ENCODE measurements at regions not wholly inside any gene's neighbourhood (a gene's known extent, or its start where the extent isn't known, plus 50 kb on each side); places are given as distances from the start of the nearest gene placed in this dataset.

- no peak overlapping the region for H3K27ac ChIP-seq (ENCODE audit: low read length)
- no peaks in the 10 kb centered on the region for H3K9me2 ChIP-seq (replicated peaks; ENCODE audit: insufficient read depth, low read length)
- no peaks in the 10 kb centered on the region for H3K79me2 ChIP-seq (ENCODE audit: low read length)
- H3K4me3 ChIP-seq (ENCODE audit: low read length) = no peak overlapping the region
- DNase-seq = no peak
- no peak overlapping the region for H2AFZ ChIP-seq (ENCODE audit: low read length)
- no peaks in the 10 kb centered on the region for H3K4me1 ChIP-seq (ENCODE audit: low read length)
- no peak overlapping the region for H3K4me2 ChIP-seq (ENCODE audit: low read depth, low read length)
- no peaks in the 10 kb centered on the region for H3F3A ChIP-seq (ENCODE audit: insufficient read depth, low read length)
- H3K9ac ChIP-seq (ENCODE audit: low read length) = no peak overlapping the region
- no peaks in the 10 kb centered on the region for H3K9me3 ChIP-seq (replicated peaks; ENCODE audit: insufficient read depth, low read length)
- H3K27me3 ChIP-seq (replicated peaks; ENCODE audit: insufficient read depth, low read length) = no peaks in the 10 kb centered on the region
- no peaks in the 10 kb centered on the region for H3K36me3 ChIP-seq (replicated peaks; ENCODE audit: insufficient read depth, low read length)
- no peaks in the 10 kb centered on the region for H4K20me1 ChIP-seq (ENCODE audit: insufficient read depth, low read length)
- TF ChIP-seq EZH2phosphoT487 (IDR thresholded peaks at IDR 0.05; ENCODE audit: low read length) (no peak), EZH2 (optimal IDR thresholded peaks at IDR 0.05; ENCODE audit: low read depth, low read length) (no peak), CTCF (IDR thresholded peaks at IDR 0.05; ENCODE audit: low read length) (no peak)
Measured at GRCh38 chr9:80131627-80132026, 559.9 kb downstream of the TLE4 start.

GRCh38 chr9:80127920-80128319 lies 556.2 kb downstream of the TLE4 start:
- H3K4me1 ChIP-seq (ENCODE audit: low read length) = no peaks in the 10 kb centered on the region
- no peaks in the 10 kb centered on the region for H3K9me3 ChIP-seq (replicated peaks; ENCODE audit: insufficient read depth, low read length)
- H3K27ac ChIP-seq (ENCODE audit: low read length) = no peak overlapping the region
- TF ChIP-seq EZH2phosphoT487 (IDR thresholded peaks at IDR 0.05; ENCODE audit: low read length) (no peak), EZH2 (optimal IDR thresholded peaks at IDR 0.05; ENCODE audit: low read depth, low read length) (no peak), CTCF (IDR thresholded peaks at IDR 0.05; ENCODE audit: low read length) (no peak)
- no peaks in the 10 kb centered on the region for H3F3A ChIP-seq (ENCODE audit: insufficient read depth, low read length)
- H4K20me1 ChIP-seq (ENCODE audit: insufficient read depth, low read length) = no peaks in the 10 kb centered on the region
- no peaks in the 10 kb centered on the region for H3K79me2 ChIP-seq (ENCODE audit: low read length)
- no peaks in the 10 kb centered on the region for H3K9me2 ChIP-seq (replicated peaks; ENCODE audit: insufficient read depth, low read length)
- DNase-seq = no peak
- H3K4me3 ChIP-seq (ENCODE audit: low read length) = no peak overlapping the region
- no peaks in the 10 kb centered on the region for H3K36me3 ChIP-seq (replicated peaks; ENCODE audit: insufficient read depth, low read length)
- H3K4me2 ChIP-seq (ENCODE audit: low read depth, low read length) = no peak overlapping the region
- no peak overlapping the region for H3K9ac ChIP-seq (ENCODE audit: low read length)
- H2AFZ ChIP-seq (ENCODE audit: low read length) = no peak overlapping the region
- no peaks in the 10 kb centered on the region for H3K27me3 ChIP-seq (replicated peaks; ENCODE audit: insufficient read depth, low read length)

DNA sequence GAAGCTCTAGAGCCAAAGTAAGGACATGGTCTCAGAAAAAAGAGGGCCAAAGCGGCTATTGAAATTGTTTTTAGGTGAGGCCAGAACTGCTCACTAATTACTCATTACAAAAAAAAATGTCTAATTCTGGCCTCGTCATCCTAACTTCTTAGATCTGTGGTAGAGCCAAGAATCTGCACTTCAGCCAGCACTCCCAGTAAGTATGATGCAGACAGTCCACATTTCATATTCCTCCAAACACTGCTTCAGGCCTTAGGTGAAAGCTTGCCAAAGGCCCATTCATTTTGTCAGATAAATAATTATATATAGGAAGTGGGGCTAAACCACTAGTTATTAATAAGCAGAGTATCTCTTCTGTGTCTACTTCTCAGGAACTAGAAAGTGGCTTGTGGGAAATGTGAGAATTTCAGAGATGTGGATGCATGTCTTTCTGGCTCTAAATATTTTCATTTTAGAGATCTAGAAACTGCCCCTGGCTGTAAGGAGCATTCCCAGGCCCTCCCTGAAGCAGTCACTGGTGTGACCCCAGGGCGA lies 554.0 kb downstream of the TLE4 start:
- Histone ChIP-seq H2AFZ (ENCODE audit: low read length) (no peak overlapping the region), H3K9me2 (replicated peaks; ENCODE audit: insufficient read depth, low read length) (no peaks in the 10 kb centered on the region), H3K4me3 (ENCODE audit: low read length) (no peak overlapping the region), H3K4me2 (ENCODE audit: low read depth, low read length) (no peak overlapping the region), H3K36me3 (replicated peaks; ENCODE audit: insufficient read depth, low read length) (no peaks in the 10 kb centered on the region), H3K27ac (ENCODE audit: low read length) (no peak overlapping the region), H4K20me1 (ENCODE audit: insufficient read depth, low read length) (no peaks in the 10 kb centered on the region), H3K4me1 (ENCODE audit: low read length) (no peaks in the 10 kb centered on the region), H3K9me3 (replicated peaks; ENCODE audit: insufficient read depth, low read length) (no peaks in the 10 kb centered on the region), H3K27me3 (replicated peaks; ENCODE audit: insufficient read depth, low read length) (no peaks in the 10 kb centered on the region), H3K9ac (ENCODE audit: low read length) (no peak overlapping the region), H3F3A (ENCODE audit: insufficient read depth, low read length) (no peaks in the 10 kb centered on the region), H3K79me2 (ENCODE audit: low read length) (no peaks in the 10 kb centered on the region)
- DNase-seq = no peak
- TF ChIP-seq EZH2phosphoT487 (IDR thresholded peaks at IDR 0.05; ENCODE audit: low read length) (no peak), EZH2 (optimal IDR thresholded peaks at IDR 0.05; ENCODE audit: low read depth, low read length) (no peak), CTCF (IDR thresholded peaks at IDR 0.05; ENCODE audit: low read length) (no peak)
